ENCODE measurements at regions not wholly inside any gene's neighbourhood (a gene's known extent, or its start where the extent isn't known, plus 50 kb on each side); places are given as distances from the start of the nearest gene placed in this dataset.
"Not testable (repeated sequence)": the region's sequence is repeated elsewhere in the genome, so short reads cannot be mapped to it uniquely, and the experiment has no call there.

DNA sequence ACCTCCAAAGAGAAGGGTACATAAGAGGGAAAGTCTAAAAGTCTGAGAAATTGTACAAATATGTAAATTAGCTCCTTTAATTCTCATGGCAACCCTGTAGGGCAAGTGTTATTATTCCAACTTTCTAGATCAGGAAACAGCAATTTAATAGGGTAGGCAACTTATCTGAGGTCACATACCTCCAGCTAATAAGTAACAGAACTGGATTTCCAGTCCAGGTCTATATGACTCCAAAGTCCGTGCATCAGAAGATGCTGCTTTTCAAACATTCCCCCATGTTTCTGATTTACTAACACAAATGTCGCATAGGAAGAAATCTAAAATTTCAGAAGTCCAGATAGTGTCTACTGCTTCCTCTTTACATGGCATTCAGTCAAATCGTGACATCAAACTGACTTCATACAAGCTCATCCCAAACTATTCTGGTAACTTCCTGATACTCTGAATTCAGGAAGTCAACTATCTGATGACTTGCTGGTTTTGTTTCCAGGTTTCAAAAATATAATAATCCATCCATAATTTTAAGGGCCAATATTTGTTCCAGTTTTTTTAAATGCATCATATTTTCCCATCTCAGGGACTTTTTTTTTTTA lies 419.3 kb upstream of the ACVR2A start:
- no peak for DNase-seq (ENCODE audit: low spot score)

DNA sequence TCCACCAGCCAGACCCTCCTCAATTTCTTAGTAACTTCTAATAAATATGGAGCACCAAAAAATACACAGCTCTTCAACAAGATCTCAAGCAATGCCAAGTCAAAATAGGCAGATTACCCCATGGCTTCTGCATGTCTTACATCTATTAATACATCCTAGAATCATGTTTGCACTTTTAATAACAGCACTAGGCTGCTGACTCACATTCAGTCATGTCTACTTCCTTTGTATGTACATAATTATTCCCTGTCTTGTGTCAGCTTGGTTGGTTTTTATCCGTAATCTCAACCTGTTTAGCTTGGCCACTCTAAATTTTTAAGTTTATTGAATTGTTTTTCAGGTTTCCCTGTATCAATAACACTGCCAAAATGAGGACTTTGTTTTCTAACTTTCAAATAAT lies 420.1 kb upstream of the ACVR2A start:
- DNase-seq (ENCODE audit: low spot score), result no peak

DNA sequence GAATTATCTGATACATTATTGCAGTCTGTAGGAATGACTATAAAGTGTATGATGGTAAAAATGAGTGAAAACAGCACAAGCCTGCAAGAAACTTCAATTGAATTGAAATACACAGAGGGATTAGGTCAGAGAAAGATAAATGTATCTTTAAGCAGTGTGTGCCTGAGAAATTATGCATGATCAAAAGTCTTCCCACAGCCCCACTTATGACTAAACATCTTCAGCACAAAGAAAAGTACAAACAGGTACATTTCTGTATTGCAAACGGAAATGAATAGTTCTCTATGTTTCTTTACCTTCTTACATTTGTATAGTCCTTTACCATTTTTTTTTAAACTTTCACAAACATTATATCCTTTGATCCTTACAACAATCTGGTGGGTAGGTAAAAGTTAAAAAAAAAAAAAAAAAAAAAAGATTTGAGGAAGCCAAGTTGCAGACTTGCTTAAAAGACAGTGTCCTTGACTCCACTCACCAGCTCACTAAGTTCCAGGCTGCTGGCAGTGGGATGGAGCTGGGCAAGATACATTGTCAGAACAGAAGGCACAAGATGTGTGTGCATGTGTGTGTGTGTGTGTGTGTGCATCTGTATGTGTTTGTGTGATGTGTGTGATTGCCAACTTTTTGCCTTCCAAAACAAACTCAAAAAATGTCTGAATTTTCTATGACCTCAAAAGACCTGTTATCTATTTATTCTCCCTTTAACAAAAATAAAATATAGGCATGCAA lies 423.7 kb upstream of the ACVR2A start:
- no peak for DNase-seq (ENCODE audit: low spot score)

DNA sequence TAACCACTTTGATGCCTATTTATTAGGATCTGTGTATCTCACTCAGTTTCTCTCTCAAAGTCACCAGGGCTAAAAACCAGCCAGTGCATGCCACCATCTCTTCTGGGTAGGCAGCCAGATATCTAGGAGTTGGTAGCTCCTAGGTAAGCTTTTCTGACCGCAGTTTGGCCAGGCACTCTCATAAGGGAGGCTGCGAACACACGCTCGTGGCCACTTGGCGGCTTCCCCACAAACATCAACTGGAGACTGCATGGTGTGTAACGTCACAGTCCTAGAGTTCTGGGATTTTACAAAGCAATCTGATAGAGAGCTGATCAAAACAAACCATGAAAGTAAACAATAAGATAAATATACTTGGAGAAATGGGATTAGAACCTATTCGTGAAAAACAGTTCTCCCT lies 424.3 kb upstream of the ACVR2A start:
- no peak for DNase-seq (ENCODE audit: low spot score)

DNA sequence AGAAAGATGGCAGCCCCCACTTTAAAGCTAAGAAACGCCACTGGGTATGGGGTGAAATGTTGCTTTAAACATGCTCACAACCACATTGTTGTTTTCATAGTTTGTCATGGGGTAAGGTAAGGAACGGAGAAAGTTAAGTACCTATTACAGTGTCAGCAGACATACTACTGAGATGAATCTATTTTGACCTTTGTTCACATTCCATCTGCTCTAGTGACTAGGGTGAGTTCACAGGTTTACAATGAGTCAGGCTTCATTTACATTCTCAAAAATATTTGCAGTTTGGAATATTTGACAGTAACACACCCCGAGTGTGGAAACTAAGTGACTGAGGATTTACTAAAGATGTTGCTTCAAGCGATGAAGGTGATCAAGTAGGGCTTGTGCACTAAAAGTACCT lies 428.7 kb upstream of the ACVR2A start:
- DNase-seq (ENCODE audit: low spot score), result no peak

DNA sequence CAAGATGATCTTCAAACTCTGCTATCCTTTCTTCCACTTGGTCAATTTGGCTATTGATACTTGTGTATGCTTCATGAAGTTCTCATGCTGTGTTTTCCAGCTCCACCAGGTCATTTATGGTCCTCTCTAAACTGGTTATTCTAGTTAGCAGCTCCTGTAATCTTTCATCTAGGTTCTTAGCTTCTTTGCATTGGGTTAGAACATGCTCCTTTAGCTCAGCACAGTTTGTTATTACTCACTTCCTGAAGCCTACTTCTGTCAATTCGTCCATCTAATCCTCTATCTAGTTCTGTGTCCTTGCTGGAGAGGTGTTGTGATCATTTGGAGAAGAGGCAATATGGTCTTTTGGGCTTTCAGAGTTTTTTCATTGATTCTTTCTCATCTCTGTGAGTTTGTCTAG lies 430.2 kb upstream of the ACVR2A start:
- DNase-seq (ENCODE audit: low spot score), result not testable (repeated sequence)

DNA sequence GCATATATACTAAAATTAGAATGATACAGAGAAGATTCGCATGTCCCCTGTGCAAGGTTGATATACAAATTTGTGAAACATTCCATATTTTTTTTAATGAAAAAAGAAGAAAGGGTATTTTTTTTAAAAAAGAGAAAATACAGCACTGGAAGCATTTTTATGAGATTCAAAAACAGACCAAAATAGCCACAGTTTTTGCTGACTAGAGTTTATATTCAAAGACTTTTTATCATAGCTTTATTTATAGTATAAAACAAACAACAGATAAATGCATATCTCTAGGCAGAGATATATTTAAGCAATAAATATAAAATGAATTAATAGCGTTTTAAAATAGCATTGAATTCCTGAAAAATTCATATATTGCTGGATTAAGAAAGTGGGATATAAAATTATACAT lies 436.5 kb upstream of the ACVR2A start:
- no peak for DNase-seq (ENCODE audit: low spot score)

DNA sequence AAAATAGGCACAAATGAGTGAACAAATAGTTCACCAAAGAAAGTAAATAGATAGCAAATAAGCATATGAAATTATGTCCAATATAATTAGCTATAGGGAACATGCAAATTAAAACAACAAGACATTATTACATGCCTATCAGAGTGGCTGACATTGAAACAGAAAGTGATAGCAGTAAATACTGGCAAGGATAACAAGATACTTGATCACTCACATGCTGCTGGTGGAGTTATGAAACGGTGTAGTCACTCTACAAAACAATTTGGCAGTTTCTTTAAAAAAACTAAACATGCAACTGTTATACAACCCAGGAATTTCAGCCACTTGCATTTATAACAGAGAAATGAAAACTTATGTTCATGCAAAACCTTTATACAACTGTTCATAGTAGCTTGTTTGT lies 439.2 kb upstream of the ACVR2A start:
- no peak for DNase-seq (ENCODE audit: low spot score)

DNA sequence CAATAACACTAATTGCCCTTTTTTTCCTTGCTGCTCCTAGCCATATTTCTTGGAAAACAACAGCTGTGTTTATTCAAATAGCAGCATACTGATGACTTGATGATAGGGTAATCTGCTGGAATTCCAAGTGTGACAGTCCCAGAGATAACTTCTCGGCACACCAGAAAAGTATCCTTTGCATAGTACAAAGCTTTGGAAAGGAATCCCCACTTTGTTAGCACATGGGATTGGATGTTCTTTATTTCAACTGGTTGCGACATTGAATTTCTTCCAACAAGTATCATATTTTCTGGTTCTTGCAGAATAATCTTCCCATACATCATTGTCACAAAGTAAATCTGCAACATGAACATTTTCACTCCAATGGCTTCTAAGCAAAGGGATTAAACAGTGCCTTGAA lies 445.8 kb upstream of the ACVR2A start:
- no peak for DNase-seq (ENCODE audit: low spot score)

DNA sequence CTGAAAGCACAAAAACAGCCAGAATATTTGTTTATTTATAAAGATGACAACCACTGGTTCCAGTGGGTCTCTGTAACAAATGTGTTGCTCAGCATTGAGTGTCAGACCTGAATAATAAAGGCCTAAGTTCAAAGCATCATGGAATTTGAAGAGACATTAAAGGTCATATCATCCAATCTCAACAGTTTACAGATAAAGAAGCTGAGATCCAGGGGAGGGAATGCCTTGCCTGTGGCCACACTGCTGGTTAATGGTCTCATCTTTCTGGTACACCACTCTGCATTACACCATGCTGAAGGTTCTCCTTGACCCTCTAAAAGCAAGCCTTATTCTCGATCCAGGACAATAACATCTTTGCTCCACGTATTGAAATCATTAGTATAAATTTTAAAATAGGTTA lies 446.5 kb upstream of the ACVR2A start:
- DNase-seq (ENCODE audit: low spot score), result no peak

DNA sequence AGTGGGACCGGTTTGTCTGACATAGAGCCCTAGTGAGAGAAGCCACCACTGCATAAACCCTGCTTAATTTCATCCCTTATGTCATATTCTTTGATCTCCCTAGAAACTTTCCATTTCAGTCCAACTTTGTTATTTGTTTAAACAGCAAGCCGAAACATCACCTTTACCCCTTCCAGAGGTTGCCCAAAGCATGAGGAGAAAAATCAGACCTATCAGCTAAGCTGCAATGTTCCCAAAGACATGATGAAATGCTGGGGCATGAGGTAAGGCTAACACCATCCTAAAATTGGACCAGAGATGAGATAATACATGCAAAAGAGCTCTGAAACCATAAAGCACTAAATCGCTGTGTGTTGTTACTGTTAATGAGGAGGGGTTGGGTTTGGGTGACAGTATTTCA lies 447.9 kb upstream of the ACVR2A start:
- no peak for DNase-seq (ENCODE audit: low spot score)

DNA sequence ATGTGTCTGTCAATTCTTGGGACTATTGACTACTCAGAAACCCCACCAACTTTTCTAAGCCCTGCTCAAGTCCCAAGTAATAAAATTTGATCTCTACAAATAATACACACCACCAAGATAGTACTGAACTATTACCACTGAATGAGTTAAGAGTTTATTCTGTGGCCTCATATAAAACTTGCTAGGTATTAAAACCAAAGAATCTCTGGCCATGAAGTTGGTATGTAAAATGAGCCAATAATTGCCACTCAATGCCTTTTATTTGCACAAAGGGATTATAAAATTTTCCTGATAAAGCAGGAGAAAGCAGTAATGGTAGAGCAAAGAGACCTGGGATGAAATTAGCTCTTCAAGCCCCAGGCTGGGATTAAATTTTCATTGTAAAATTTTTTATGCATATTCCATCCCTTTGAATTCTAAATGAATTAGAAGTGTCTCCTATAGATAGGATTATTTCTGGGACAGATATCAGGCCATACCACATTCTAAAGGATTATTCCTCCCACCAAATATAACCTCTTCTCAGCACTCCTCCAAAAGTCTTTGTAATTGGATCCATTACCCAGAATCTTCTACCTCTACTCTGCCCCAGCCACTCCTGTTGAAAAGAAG lies 450.5 kb upstream of the ACVR2A start:
- DNase-seq (ENCODE audit: low spot score), result no peak

DNA sequence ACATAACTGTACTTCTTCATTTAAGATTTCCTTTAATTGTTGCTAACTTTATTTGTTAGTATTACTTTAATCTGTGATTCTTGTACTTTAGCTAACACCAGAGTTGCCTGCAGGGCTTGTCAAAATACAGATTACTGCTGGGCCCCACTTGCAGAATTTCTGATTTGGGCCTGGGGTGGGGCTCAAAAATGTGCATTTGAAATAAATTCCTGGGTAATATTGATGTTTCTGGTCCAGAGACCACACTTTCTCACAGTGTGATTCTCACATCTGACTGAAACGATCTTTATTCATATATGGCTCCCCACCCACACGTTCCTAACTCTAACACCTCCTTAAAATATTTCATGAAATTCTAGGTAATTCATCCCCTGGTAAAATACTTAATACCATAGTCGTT lies 452.6 kb upstream of the ACVR2A start:
- DNase-seq (ENCODE audit: low spot score), result no peak

DNA sequence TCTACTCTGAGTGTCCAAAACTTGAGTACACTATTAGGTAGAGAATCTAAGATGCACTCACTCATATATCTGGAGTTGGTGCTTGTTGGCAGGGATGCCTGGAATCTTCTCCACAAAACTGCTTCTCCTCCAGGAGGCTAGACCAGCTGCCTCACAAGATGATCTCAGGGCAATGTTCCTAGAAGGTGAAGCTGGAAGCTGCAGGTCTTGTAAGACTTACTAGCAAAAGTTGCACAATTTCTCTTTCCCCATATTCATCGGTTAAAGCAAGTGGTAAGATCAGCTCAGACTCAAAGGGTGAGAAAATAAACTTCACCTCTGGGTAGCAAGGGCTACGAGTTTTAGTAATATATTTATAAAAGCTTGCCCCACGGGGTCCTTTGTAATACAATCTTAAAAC lies 454.4 kb upstream of the ACVR2A start:
- DNase-seq (ENCODE audit: low spot score), result no peak

DNA sequence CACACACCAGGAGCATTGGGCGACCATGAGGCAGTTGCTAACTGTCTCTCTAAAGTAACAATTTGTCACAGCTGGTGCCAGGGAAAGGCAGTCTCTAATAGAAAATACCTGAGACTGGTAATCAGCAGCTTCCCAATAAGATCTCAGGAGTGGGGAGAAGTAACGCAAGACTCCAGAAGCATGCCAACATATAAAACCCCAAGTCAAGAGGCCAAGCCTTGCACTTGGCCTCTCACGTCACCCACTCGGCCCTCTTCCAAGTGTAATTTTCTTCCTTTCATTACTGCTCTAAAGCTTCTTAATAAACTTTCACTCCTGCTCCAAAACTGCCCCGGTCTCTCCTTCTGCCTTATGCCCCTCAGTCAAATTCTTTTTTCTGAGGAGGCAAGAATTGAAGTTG lies 455.6 kb upstream of the ACVR2A start:
- no peak for DNase-seq (ENCODE audit: low spot score)

DNA sequence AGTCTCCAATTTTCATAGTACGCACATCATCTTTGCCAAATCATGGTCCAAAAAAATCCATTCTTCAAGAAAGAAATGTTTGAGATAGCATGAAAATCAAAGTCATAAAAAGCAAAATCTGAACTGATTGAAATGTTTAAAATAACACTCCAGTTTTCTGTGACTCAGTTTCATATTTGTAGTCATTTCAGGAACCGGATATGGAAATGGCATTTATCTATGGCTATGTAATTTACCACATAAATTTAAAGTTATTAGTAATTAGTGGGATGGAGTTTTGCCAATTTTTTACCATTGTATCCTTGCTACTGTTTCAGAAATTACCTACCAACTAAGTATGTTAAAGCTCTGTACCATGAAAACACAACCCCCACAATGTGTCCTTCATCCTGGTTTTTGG lies 456.6 kb upstream of the ACVR2A start:
- DNase-seq (ENCODE audit: low spot score), result no peak

DNA sequence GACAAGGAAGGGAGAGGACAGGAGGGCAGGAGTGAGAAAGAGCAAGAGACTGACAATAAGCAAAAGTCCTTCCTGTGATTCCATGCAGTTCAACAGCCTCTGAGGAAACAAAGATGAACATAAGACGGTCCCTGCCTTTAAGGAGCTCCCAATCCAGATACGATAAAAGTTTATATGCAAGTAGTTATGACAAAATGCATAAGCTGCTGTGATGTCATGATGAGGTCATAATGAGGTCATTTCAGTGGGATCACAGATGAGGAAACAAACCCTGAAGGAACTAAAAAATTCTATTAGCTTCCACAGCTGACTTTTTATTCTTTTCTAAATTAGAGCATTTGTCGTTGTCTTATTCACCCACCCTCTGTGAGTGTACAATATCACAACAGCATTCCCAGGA lies 458.5 kb upstream of the ACVR2A start:
- no peak for DNase-seq (ENCODE audit: low spot score)

DNA sequence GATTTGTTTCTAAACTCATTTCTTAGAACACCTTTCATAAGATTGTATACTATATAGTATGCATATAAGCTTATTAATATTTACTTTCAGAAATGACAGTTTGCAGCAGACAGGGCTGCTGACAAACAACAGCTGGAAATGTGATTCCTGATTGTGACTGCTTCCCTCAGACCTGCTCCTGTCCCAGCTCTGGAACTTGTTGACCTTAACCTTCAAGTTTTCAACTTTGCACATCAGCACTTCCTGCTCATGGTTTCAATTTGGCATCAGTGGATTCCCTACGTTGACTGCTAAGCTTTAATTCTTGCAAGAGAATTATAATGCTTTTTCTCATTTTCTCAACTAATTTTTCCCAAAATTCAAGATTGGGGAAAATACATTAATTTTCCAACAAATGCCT lies 459.2 kb upstream of the ACVR2A start:
- DNase-seq (ENCODE audit: low spot score), result no peak

DNA sequence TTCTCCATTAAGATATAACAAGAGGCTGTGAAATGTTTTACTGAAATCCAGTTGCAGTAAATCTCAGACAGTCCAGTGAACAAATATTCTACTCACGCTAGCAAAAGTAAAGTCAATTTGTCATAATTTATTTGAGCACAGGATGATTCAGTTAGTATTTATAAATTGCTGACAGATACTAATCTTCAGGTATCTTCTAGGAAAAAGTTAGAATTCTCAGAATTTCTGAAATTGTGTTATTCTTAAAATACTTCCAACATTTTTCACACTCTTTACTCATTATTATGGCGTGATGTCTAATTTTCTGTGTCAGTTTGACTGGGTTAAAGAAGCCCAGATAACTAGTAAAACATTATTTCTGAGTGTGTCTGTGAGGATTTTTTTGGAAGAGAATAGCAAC lies 460.2 kb upstream of the ACVR2A start:
- no peak for DNase-seq (ENCODE audit: low spot score)

DNA sequence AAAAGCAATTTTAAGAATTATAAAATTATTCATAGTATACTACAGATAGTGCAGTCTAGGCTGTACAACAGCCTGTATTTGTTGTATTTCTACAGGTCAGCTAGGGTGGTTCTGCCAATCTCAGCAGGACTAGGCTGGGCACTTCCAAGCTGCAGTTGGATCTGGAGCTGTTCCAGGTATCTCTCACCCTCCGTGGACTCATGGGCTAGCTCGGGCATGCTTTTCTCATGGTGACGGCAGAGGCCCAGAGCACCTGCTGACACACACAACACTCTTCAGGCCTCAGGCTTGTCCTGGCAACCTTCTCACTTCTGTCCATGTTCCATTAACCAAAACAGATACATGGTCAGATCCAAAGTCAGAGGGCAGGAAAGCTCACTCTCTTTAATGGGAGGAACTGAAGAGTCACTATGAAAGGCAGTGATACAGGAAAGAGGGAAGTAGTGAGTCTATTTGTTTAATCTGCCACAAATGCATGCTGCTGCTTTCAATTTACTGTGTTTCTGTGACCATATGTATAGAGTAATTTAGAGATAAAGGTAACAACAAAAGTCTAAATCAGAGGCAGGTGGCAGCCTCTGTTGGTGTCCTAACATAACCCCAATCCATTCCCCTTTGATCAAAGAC lies 462.4 kb upstream of the ACVR2A start:
- DNase-seq (ENCODE audit: low spot score), result no peak

DNA sequence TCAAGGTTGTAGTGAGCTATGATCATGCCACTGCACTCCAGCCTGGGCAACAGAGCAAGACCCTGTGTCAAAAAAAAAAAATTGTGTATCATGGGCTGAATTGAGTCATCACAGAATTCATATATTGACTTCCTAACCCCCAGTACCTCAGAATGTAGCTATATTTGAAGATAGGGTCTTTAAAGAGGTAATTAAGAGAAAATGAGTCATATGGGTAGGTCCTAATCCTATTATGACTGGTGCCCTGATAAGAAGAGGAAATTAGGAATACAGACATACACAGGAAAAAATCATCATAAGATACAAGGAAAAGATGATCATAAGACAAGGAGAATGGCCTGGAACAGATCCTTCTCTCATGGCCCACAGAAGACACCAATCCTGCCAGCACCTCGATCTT lies 466.4 kb upstream of the ACVR2A start:
- no peak for DNase-seq (ENCODE audit: low spot score)

DNA sequence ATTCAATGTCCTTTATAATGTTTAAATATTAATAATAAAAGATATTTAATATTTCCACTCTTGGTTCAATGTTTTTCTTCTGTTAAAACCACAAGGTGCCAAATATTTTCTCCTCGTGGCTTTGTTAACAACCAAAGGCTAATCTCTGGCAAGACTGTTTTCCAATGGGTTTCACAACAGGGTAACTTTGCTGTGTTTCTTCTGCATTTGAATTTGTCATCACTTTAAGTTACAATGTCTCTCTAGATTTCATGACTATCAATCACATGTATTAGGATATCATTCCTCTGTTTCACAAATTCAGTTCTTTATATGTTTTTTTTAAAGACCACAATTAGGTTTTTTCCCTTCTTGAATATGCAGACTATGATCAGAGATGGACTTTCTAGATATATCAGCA lies 469.8 kb upstream of the ACVR2A start:
- no peak for DNase-seq (ENCODE audit: low spot score)

DNA sequence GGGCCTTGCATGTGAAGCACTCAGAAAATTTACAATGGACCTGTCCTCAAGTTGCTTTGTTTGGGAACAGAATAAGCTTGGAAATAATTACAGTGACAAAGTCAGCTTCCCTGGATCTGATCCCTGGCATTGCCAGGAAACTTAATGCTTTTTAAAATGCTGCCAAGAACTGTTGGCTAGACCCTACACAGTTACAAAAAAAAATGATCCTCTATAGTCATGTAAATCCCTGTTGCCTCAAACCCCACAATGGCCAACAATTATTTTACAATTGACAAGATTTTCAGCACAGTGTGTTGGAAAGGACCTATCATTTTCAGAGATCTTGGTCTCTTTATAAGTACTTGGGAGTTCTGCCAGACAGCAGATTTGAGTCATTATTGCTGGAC lies 470.4 kb upstream of the ACVR2A start:
- no peak for DNase-seq (ENCODE audit: low spot score)

Measured in mesenteric fat pad (tissue), 1 donor.